Fibroblast of peridontal ligament (primary cell): ENCODE measurements at regions not wholly inside any gene's neighbourhood (a gene's known extent, or its start where the extent isn't known, plus 50 kb on each side); places are given as distances from the start of the nearest gene placed in this dataset.

Experiments used
- DNase-seq: peaks from one replicate; pipeline ENCODE4 v3.0.0-alpha.2; 2010; ENCODE audit errors: extremely low read depth

DNA sequence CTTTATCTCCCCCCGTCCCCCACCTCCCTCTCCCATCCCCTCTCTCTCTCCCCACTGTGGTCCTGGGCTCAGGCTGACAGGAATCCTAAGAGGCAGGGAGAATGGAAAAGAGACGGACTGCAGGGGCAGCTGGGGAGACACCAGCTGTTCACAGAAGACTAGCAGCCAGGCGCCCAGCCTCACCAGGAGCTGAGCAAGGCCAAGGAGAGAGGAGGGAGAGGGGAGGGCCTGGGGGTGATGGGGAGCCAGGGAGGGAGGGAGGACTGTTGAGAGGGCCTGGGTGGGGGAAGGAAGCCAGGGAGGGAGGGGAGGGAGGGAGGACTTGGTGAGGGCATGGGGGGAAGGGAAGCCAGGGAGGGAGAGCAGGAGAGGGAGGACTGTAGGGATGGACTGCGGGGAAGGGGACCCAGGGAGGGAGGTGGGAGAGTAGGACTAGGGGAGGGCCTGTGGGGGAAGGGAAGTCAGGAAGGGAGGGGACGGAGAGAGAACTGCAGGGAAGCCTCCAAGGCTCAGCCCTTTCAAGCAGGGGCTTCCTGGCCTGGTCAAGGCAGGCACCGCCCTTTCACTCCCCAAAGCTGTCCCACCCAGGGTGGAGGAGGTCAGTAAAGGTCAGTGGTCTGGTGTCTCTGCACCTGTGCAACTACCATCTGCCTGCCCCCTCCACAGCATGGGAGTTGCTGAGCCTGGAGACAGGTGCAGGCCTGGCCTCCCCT lies 517.7 kb upstream of the MYT1L start:
- DNase-seq, result no peak

DNA sequence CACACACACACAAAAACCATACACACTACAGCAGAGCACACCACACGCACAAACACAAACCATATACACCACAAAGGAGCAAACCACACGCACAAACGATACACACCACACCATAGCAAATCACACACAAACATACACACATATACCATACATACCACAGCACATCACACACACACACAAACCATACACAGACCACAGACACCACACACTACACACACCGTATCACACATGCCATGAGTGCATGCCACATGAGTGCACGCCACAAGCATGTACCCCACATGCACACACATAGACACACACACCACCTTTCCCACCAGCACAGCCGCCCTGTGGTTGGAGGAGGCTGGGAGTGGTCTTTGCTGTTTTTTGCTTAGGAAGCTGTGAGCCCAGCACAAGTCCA lies 517.1 kb upstream of the MYT1L start:
- DNase-seq, result no peak

DNA sequence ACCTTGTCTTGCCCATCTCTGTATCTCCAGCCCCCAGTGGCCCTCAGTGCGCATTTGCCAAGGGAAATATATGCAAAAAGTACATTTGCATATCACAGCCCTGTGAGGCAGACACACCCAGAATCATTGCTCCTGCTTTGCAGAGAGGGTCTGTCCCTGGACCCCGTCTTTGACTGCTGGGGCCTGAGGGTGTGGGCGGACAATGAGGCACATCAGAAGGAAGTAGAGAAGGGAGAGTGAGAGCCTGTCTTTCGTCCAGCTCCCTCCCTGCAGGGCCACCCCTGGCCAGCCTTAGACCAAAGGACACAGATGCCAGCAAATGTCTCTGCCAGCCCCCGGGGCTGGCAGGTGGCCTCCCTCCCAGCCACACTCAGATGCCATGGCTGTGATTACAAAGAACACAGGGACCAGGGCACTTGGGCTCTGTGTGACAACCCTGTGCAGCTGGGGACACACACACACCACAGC lies 516.2 kb upstream of the MYT1L start:
- no peak for DNase-seq

DNA sequence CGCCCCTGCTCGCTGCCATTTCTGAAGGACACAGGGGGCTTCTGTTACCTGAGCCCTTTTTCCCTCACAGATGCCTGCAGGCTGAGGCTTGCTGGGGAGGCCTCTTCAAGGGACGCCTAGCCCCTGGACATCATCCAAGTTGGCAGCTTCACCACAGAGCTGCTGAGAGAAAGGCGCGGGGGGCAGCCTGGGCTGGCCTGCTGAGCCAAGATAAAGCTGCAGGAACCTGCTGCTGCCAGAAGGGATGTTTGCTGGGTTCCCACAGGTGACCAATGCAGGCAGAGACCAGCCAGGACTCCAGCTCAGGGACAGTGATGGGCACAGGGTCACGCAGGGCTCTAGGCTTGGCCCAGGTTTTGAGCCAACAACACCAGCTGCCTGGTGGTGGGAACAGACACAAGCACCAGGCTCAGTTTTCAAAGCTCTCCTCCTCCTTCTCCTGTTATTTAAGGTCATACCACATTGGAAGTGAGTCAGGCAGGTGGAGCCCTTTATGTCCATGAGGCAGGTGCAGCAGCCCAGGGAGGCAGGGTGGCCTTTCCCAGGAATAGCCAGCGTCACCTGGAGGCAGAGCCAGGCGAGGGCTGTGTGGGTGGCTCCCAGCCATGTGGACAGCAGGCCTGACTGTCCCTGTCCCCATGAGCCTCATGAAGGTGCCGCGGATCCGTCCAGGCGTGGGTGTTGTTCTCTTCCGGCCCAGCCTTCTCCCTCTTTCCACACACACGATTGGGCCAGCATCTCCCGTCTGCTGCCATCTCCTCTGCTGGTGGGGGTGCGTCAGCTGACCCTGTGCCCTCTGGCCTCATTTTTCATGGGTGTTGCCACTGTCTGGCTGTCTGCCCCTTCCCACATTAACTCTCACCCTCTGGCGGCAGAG lies 515.5 kb upstream of the MYT1L start:
- DNase-seq, result no peak

DNA sequence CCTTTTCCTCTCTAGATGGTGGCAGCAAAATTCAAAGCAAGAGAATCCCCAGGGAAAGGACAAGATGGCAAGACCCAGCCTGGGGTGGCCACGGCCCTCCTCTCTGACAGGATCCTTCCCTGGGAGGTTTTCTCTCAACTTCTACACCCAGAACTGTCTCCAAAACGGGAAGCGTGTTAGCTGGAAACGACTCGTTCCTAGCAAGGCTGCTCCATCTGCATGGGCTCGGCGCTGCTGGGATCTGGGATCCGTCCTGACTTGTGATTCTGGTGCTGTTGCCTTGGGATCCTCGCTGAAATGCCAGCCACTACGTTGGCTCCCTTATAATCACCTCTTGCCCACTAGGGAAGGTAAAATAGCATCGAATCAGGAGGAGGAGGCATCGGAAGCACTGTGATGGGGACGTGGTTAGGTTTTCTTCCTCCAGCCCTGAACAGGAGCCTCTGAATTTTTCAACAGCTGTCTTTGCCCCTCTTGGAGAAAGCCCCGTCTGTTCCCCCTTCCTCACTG lies 514.8 kb upstream of the MYT1L start:
- DNase-seq, result no peak

DNA sequence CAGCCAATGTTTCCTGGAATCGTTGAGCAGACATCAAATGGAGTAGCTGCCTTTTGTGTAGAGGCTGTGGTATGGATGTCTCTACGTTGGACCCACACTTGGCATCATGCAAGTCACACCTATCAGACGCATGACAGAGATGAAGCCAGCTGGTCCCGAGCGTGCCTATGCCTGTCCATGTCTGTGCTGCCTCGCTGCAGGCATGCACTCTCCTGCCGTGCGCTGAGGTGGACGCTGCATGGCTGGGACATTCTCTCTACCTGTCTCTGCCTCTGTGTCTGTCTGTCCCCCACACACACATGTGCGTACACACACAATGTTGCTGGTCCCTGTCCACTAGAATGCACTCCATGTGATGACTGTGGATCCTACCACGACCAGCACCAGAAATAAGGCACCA lies 514.2 kb upstream of the MYT1L start:
- no peak for DNase-seq

DNA sequence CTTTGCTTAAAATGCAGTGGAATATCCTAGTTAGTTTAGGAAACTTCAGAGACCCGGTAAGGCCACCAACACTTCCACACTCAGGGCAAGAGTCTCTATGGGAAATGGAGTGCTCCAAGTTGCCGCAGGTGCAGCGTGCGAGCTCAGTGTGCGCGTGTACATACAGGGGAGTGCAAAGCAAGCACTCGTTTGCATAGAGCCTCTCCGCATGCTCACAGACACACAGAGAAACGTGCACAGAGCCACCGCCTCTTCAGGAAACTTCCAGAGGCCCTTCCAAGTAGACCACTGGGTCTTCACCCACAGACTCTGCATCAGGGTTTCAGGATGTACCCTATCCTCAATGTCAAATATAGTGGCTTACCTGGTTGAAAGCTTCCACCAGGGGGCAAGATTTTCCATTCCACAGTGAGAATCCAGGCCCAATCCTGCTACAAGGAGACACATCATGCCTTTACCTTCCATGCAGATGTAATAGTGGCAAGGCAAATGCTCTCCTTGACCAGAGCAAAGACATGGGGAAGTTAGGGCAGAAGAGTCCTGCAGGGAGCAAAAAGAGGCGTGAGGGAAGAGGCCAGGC lies 513.0 kb upstream of the MYT1L start:
- no peak for DNase-seq

DNA sequence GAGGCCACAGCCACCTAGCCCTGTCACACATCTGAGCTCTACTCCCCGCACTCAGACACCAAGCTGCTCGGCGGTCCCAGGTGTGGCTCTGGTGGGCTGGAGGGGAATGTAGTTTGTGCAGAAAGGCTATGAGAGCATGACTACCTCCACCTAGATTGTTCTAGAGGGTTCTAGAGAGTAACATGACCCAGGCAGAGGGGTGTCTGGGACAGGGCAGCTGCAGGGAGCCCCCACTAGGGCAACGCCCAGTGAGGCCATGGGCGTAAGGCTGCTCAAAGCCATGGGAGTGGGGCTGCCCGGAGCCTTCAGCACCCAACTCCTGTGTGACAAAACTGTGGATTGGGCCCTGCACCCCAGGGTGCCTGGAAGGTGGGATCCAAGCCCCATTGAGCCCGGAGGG lies 511.4 kb upstream of the MYT1L start:
- DNase-seq, result no peak

DNA sequence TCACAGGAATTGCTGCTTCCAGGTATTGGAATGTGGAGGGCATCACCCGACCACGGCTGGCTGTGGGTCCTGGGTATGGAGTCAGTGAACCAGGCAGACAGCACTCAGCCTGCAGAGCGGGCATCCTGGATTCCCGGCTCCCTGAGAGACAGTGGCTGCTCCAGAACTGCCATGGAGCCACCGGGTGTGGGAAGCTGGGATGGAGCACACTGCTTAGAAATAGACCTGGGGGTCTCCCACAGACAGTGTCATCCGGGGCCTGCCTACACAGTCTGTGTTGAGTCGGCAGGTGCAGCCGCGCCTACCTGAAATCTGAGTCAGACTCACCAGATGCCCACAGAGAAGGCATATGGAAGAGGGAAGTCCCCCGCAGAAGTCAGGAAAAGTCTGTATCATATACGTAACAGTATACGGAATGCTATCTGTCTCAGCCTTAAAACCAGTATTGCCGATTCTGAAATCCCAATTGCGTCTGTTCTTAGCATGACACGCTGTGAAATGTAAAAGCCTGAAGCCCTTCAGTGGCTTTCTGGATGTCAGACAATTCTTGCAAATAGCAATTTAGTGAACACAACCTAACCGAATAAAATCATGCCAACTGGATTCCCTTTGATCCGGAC lies 509.7 kb upstream of the MYT1L start:
- no peak for DNase-seq

DNA sequence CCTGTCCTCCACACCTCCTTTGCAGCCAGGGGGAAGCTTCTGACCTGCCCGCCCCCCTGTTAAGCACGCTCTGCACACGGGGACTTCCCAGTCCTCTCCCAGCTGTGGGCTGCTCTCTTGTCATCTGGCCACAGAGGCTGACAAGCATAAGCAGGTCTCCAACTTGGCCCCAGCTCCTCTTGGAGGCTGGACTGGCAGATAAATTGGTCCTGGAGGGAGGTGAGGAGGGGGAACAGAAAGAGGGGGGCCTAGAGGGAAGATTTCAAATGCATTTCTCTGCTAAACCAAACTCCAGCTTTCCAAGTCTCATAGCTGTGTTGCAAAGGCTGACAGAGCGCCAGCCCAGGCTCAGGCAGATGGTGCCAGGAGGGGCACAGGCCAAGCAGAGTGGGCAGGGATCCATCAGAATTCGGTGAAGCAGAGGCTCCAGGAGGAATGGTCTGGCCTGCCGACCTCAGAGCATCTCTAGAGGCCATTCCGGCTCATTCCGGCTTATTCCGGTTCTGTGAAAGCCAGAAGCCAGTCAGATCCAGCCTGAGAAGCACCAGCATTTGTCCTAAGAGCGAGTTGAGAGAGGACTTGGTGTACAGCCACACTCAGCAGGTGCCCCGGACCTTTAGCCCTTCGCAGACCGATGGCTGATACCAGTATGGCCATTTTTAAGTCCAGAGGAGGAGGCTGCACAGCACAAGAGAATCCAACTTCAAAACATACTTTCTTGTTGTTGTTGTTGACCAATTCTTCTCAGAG lies 508.9 kb upstream of the MYT1L start:
- no peak for DNase-seq

DNA sequence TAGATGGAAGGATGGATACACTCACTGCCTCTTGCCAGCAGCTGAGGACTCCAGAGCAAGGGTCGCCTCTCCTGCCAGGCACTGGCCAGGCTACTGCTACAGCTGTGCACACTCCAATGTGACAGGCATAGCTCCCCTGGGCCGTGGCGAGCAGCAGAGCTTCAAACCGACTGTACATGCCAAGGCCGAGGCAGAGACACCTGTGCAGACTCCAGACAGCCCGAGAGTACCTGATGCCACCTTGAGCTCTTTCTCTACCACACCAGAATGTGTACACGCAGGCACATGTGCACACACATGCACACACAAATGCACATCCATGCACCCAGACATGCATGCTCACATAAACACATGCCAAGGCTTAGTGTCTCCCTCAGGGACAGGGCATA lies 508.3 kb upstream of the MYT1L start:
- no peak for DNase-seq

DNA sequence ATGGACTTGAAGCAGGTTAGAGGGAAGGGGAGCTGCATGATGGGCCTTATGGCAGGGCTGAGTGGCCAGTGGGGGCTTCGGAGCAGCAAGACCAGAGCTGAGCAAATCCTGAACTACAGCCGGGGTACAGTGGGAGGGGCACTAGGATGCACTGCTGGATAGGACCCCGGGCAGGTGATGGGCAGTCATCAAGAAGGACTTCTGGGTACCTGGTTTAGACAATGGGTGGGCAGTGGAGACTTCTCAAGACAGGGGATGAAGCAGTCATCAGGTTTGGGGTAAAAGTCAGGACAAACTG lies 507.4 kb upstream of the MYT1L start:
- no peak for DNase-seq

DNA sequence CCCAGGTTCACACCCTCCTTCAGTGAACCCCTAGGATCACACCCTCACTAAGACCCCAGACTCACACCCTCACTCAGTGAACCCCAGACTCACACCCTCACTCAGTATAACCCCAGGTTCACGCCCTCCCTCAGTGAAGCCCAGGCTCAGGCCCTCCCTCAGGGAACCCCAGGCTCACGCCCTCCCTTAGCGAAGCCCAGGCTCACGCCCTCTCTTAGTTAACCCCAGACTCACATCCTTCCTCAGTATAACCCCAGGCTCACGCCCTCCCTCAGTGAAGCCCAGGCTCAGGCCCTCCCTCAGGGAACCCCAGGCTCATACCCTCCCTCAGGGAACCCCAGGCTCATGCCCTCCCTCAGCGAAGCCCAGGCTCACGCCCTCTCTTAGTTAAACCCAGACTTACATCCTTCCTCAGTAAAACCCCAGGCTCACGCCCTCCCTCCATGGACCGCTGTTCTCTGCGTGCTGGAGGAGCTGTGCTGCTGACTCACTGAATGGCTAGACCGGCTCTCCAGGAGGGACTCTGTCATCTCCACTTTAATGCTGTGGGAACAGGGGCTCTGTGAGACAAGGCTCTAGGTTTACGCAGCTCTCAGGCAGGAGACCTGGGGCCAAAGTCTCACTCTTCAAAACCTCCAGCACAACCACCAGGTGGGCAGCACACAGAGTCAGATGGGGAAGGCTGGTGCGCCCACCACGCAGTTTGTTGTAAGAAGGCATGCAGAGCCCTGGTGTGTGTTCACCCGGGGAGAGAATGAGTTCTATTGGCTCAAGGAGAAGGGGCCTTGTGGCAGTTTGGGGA lies 506.9 kb upstream of the MYT1L start:
- DNase-seq, result no peak

DNA sequence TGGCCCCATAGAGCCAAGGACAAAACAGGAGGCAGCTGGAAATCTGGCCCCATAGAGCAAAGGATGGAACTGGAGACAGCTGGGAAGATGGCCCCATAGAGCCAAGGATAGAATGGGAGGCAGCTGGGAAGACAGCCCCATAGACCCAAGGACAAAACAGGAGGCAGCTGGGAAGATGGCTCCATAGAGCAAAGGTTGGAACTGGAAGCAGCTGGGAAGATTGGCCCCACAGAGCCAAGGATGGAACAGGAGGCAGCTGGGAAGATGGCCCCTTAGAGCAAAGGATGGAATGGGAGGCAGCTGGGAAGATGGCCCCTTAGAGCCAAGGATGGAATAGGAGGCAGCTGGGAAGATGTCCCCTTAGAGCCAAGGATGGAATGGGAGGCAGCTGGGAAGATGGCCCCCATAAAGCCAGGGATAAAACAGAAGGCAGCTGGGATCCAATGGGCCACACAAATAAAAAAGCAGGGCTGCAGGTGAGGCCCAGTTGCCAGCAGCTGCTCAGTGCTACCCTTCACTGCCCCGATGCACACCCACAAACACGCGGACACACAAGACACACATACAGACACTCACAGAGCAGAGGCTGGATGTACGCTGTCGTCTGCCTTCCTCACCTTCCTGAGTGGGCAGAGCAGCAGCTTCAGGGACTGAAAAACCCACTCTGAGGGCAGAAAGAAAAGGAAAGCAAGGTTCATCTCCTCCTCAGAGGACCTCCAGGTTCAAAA lies 505.4 kb upstream of the MYT1L start:
- DNase-seq, result no peak

DNA sequence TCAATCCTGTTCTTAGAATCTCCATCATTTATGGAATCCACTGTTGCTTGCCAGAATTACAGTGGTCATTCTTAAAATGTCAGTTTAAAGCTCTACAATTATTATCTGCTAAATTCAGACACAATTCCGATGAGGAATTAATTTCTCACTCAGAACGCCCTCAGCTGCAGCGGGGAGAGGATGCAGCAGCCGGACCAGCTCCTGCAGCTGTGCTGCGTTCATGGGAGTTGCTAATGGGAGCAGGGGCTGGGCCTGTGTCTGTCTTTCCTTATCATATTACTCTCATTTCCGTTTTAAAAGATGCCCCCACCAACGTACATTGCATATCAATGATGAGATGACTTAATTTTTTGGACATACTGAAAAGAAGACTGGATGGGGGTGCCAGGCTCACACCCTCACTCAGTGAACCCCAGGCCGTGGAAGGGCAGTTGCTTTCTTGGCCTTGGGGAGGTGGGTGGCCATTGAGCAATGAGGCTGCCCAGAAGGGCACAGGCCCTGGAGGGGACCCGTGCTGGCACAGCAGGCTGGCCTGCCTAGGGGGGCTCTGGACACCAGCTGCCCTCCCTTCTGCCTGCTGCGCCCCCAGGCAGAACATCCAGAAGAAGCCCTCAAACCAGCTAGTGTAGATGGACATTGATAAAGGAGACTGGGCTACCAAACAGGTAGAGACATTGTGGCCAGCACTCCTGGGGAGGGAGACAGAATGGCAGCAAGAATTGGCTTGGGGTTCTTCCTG lies 503.6 kb upstream of the MYT1L start:
- DNase-seq, result no peak

DNA sequence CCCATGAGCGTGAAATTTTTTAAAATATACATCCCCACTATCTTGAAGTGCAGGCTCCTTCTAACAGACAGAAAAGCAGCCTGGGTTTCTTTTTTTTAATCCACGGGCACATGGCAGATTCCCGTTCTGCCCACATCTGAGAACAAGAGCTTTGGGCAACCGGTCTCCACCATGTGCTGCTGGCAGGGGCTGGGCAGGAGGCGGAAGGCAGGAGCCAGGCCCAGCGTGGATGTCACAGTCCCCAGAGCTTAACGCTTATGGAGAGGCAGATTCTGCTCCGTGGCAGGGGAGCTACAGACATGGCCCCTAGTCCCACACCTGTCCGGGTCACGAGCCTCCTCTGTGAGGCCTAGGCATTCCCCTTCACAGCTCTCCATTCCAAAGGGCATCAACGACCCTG lies 503.0 kb upstream of the MYT1L start:
- no peak for DNase-seq

DNA sequence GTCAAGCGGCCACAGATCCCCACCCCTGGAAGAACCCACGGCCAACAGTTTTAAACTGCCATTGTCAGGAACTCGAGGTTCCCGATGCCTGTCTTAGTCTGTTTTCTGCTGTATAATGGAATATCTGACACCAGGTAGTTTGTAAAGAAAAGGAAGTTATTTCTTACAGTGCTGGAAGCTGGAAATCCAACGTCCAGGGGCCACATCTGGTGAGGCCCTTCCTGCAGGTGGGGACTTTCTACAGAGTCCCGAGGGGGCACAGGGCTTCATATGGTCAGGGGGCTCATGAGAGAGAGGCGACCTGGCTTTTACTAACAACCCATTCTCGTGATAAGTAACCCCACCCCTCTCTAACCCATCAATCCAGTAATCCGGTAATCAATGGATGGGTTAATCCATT lies 501.6 kb upstream of the MYT1L start:
- no peak for DNase-seq

DNA sequence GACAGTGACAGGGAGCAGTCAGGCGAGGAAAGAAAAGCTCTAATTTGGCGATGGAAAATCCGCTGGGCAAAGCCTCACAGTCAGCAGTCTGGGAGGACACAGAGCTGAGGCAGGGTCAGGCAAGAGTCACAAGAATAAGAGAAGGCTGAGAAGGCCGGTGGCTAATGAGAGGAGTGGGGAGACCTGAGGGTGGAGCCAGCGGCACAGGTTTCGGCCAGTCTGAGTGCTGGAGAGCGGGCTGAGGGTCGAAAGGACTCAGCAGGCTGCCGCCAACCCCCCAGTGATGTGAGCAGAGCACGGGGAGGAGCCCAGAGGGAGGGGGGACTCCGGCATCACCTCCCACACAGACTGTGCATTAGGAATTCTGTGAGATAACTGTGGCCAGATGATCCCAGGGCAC lies 500.6 kb upstream of the MYT1L start:
- DNase-seq, result no peak

DNA sequence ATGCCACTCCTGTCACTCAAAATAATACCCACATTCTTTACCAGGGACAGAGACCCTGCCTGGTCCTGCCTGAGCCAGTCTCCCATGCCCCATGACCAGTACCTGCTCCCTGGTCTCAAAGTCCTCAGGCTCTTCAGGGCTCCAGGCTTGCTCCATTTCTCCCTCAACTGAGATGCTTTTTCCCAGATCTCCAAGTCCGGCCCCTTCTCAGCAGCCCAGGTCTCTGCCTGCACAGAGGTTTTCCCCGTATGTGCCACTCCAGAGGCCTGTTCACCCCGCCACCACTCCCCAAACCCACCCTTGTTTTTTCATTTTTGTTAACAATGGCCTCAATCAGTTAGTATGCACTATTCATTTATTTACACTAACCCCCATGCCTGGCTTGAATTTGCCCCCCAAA lies 499.5 kb upstream of the MYT1L start:
- DNase-seq, result no peak
